Ascending aorta (tissue), 2 donors: ENCODE measurements at regions not wholly inside any gene's neighbourhood (a gene's known extent, or its start where the extent isn't known, plus 50 kb on each side); places are given as distances from the start of the nearest gene placed in this dataset.

ENCODE experiments used
- DNase-seq, 2 donors: peaks; one replicate each; pipeline ENCODE4 v3.0.0-alpha.2; 2019; ENCODE audit warnings: low spot score in 2 of 2
- H3K27ac ChIP-seq, 2 donors: fragments of 200-600 bp; sonication (generic); one replicate each; pipeline ENCODE4 v1.5.1; 2016 to 2017; ENCODE audit warnings: mild to moderate bottlenecking in 1 of 2
- H3K27me3 ChIP-seq: fragments of 200-600 bp; sonication (generic); one replicate; pipeline ENCODE4 v1.5.1; 2017
- H3K36me3 ChIP-seq, 2 donors: fragments of 200-600 bp; sonication (generic); one replicate each; pipeline ENCODE4 v1.5.1; 2016
- H3K4me1 ChIP-seq, 2 donors: fragments of 200-600 bp; sonication (generic); one replicate each; pipeline ENCODE4 v1.5.1; 2016 to 2017; ENCODE audit warnings: mild to moderate bottlenecking in 1 of 2
- H3K4me3 ChIP-seq, 2 donors: fragments of 200-600 bp; sonication (generic); one replicate each; pipeline ENCODE4 v1.5.1; 2016 to 2017; ENCODE audit warnings: mild to moderate bottlenecking in 1 of 2
- H3K9me3 ChIP-seq, 2 donors: fragments of 200-600 bp; sonication (generic); one replicate each; pipeline ENCODE4 v1.5.1; 2016
- CTCF ChIP-seq, 3 experiments: fragments of 200-600 bp in 2 of 3; fragments of 450-650 bp in 1 of 3; sonication (generic) in 2 of 3; IDR thresholded peaks; one replicate each; pipeline ENCODE4 v1.5.1; 2016 to 2019; ENCODE audit warnings: antibody characterized with exemption in 3 of 3, mild to moderate bottlenecking in 1 of 3, moderate library complexity in 1 of 3
- intact Hi-C: fragments of 100-400 bp; cut with DNase I; formaldehyde crosslinking; loops from one replicate; pipeline ENCODE4 v1.15.1; 2023

- no peaks in the 10 kb centered on the region for H3K36me3 ChIP-seq
- DNase-seq = no peak
- H3K4me1 ChIP-seq = no peaks in the 10 kb centered on the region
- no peak overlapping the region for H3K27ac ChIP-seq
- H3K27me3 ChIP-seq = no peaks in the 10 kb centered on the region
- no peak for TF ChIP-seq CTCF (IDR thresholded peaks at IDR 0.05)
- no peak overlapping the region for H3K4me3 ChIP-seq
- intact Hi-C loops = no loop called here
- no peaks in the 10 kb centered on the region for H3K9me3 ChIP-seq
Observed at GRCh38 chr20:7459083-7459482, 481.2 kb downstream of the HAO1 start.

GRCh38 chr20:7463290-7463689 is 477.0 kb downstream of the HAO1 start:
- Histone ChIP-seq H3K27me3 (no peaks in the 10 kb centered on the region), H3K9me3 (no peaks in the 10 kb centered on the region), H3K36me3 (no peaks in the 10 kb centered on the region), H3K4me3 (no peak overlapping the region), H3K27ac (no peak overlapping the region), H3K4me1 (no peaks in the 10 kb centered on the region)
- no peak for TF ChIP-seq CTCF (IDR thresholded peaks at IDR 0.05)
- intact Hi-C loops = no loop called here
- DNase-seq = no peak

GRCh38 chr20:7470912-7471311 is 469.3 kb downstream of the HAO1 start:
- DNase-seq = no peak
- Histone ChIP-seq H3K4me1 (no peaks in the 10 kb centered on the region), H3K27ac (no peak overlapping the region), H3K4me3 (no peak overlapping the region), H3K27me3 (no peaks in the 10 kb centered on the region), H3K9me3 (no peaks in the 10 kb centered on the region), H3K36me3 (no peaks in the 10 kb centered on the region)
- intact Hi-C loops = no loop called here
- no peak for TF ChIP-seq CTCF (IDR thresholded peaks at IDR 0.05)

GRCh38 chr20:7490288-7490687 is 450.0 kb downstream of the HAO1 start:
- TF ChIP-seq CTCF (IDR thresholded peaks at IDR 0.05) = no peak
- H3K36me3 ChIP-seq = no peaks in the 10 kb centered on the region
- H3K4me3 ChIP-seq = no peak overlapping the region
- no peaks in the 10 kb centered on the region for H3K4me1 ChIP-seq
- no peaks in the 10 kb centered on the region for H3K27me3 ChIP-seq
- no peak overlapping the region for H3K27ac ChIP-seq
- peaks cover 0 to 3% of the 10 kb centered on the region in 2 donors for H3K9me3 ChIP-seq
- intact Hi-C loops = no loop called here
- no peak for DNase-seq

GRCh38 chr20:7492257-7492656 is 448.0 kb downstream of the HAO1 start:
- no peak overlapping the region for H3K27ac ChIP-seq

More at GRCh38 chr20:7492257-7492656, 448.0 kb downstream of the HAO1 start:
- TF ChIP-seq CTCF (IDR thresholded peaks at IDR 0.05) = no peak
- intact Hi-C loops = no loop called here
- Histone ChIP-seq H3K36me3 (no peaks in the 10 kb centered on the region), H3K4me3 (no peak overlapping the region), H3K27me3 (no peaks in the 10 kb centered on the region), H3K9me3 (peaks cover 0 to 3% of the 10 kb centered on the region in 2 donors), H3K4me1 (no peaks in the 10 kb centered on the region)
- DNase-seq = no peak
